ENCODE measurements at regions not wholly inside any gene's neighbourhood (a gene's known extent, or its start where the extent isn't known, plus 50 kb on each side); places are given as distances from the start of the nearest gene placed in this dataset.

- TF ChIP-seq, protein P1, sequence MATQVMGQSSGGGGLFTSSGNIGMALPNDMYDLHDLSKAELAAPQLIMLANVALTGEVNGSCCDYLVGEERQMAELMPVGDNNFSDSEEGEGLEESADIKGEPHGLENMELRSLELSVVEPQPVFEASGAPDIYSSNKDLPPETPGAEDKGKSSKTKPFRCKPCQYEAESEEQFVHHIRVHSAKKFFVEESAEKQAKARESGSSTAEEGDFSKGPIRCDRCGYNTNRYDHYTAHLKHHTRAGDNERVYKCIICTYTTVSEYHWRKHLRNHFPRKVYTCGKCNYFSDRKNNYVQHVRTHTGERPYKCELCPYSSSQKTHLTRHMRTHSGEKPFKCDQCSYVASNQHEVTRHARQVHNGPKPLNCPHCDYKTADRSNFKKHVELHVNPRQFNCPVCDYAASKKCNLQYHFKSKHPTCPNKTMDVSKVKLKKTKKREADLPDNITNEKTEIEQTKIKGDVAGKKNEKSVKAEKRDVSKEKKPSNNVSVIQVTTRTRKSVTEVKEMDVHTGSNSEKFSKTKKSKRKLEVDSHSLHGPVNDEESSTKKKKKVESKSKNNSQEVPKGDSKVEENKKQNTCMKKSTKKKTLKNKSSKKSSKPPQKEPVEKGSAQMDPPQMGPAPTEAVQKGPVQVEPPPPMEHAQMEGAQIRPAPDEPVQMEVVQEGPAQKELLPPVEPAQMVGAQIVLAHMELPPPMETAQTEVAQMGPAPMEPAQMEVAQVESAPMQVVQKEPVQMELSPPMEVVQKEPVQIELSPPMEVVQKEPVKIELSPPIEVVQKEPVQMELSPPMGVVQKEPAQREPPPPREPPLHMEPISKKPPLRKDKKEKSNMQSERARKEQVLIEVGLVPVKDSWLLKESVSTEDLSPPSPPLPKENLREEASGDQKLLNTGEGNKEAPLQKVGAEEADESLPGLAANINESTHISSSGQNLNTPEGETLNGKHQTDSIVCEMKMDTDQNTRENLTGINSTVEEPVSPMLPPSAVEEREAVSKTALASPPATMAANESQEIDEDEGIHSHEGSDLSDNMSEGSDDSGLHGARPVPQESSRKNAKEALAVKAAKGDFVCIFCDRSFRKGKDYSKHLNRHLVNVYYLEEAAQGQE (IDR thresholded peaks at IDR 0.05; ENCODE audit: insufficient read depth in 1 of 2, low read depth in 2 of 2, low read length in 2 of 2) = no peak
- no peak for TF ChIP-seq POLR2AphosphoS5 (IDR thresholded peaks at IDR 0.05; ENCODE audit: low read depth, low read length)
Measured at GRCh38 chrX:9090766-9091165, 56.8 kb upstream of the FAM9B start.
